ENCODE measurements at regions not wholly inside any gene's neighbourhood (a gene's known extent, or its start where the extent isn't known, plus 50 kb on each side); places are given as distances from the start of the nearest gene placed in this dataset.

GRCh38 chr13:73273276-73273675 lies 214.5 kb downstream of the KLF5 start:
- no peak for DNase-seq

GRCh38 chr13:73272831-73273230 lies 214.0 kb downstream of the KLF5 start:
- no peak for DNase-seq

GRCh38 chr13:73268306-73268705 lies 209.5 kb downstream of the KLF5 start:
- no peak for DNase-seq

DNA sequence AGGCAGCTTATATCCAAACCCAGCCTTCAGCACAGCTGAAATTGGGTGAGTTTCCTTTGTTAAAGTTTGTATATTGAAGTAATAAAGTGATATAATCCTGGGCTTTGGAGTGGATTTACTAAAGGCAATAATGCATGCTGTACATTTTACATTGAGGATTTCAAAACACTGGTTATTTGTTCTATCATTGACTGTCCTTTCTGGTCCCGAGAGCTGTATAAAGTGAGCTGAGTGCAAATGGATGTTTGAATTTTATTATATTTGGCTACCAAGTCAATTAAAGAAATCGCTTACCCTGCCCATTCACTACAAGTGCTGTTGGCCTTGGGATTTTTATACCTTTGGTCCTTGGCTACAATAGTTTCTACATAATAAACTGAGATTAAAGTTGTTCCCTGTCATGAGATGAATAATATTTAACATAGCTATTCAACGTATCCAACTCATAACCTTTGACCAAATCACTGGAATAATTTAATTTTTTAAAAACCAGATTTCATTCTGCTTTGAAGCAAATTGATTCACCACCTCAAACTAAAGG lies 207.9 kb downstream of the KLF5 start:
- no peak for DNase-seq

DNA sequence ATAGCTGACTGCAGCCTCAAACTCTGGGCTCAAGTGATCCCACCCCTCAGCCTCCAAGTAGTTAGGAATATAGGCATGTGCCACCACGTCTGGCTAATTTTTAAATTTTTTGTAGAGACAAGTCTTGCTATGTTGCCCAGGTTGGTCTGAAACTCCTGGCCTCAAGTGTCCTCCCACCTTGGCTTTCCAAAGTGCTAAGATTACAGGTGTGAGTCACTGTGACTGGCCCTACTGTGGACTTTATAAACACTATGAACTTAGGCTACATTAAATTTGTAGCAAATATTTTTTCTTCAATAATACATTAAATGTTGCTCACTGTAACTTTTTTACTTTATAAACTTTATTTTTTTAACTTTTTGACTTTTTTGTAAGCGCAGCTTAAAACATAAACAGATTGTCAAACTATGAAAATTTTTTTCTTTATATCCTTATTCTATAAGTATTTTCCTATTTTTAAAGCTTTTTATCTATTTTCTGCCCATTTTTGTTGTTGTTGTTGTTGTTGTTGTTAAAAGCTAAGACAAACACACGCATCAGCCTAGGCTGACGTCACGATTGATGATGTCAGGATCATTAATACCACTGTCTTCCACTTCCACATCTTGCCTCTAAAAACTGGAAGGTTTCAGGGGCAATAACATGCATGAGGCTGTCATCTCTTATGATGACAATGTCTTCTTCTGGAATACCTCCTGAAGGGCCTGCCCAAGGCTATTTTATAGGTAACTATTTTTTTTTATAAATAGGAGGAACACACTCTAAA lies 204.2 kb downstream of the KLF5 start:
- DNase-seq: no peak

- DNase-seq: no peak
Measured at GRCh38 chr13:73261739-73262216, 203.0 kb downstream of the KLF5 start.

- DNase-seq: peak; percentile 0
Measured at GRCh38 chr13:73259061-73260017, 200.5 kb downstream of the KLF5 start.

DNA sequence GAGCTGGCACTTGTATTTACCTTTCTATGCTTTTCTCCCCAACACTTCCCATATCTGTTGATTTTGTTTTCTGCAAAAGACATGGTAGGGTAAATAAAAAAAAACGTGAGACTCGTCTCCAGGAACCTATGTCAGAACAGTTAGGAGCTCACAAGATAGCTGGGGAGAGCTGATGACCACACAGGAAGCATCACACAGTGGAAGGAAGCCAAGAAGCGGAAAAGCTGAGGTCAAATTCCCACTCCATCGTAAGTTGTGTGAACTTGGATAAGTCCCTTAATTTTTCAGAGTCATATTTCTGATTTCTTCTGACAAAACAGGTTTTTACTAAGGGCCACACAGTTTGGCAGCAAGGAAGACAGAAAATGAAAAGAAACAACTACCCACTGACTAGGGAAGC lies 199.6 kb downstream of the KLF5 start:
- DNase-seq: no peak

DNA sequence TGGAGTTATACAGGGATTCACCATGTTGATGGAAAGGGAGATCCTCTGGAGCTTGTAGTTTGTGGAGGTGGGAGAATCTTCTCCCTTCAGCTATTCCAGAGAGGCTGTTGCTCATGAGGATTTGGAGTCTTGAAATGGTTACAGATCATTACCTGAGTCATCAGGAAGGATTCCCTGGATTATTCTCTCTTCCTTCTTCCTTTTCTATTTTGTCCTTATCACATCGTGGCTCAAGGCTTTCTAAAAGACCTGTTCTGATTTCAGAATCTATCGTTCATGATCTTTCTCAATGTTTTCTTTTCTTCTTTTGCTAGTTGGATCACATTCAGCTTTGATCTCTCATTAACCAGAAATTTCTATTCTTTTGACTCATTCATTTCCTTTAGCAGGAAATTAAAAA lies 196.0 kb downstream of the KLF5 start:
- no peak for DNase-seq

- no peak for DNase-seq
Measured at GRCh38 chr13:73251626-73252265, 192.9 kb downstream of the KLF5 start.

DNA sequence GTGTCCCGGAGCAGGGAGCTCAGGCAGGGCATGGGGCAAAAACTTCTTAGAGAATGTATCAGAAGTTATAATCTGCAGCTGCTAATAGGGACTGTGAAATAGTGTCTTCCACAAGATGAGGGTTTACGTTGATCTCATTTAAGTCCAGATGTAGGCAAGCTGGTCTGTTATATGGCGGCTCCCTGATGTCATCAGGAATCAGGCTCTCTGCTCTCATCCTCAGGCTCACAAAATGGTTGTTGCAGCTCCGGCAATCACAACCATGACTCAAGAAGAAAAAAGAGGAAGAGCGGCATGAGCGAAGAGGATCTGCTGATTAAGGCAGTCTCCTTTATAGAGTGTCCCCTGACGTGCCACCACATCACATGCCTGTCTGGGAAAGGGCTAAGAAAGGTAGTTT lies 191.3 kb downstream of the KLF5 start:
- no peak for DNase-seq

DNA sequence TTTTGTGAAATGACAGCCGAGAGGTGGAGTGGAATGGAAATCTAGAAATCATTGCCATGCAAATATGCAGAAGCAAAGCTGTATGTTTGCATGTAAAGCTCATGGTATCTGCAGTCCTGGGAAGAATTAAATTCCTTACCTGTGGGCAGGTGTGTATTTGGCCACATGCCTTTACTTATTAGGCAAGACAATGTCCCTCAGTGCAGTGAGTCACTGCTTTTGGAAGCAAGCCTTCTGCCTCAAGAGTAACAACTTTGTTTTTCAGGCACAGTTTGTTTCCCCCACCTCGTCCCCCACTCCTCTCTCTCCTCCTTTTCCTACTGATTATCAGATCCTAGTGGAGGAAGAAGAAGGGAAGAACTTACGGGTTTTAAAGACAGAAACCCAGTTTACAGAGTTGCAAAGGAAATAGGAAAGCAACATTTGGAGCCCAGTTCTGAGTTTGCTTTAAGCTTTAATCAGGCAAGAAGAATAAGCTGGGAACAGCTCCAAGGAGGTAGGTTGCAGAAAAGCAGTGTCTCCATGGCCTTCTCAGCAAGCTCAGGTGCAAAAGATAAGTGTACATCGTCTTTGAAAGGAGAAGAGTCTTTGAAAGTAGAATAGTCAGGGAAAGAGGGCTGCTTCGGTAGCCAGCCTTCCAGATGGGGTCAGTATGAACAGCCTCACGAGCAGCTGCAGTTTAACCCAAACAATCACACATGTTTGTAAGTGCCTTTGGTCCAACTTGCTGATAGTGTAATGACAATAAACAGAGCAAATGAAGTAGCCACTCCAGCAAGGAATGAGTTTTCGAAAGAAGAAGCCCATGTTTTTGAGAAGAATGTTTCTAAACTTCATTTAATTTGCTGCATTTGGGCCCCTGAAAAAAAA lies 190.1 kb downstream of the KLF5 start:
- no peak for DNase-seq

DNA sequence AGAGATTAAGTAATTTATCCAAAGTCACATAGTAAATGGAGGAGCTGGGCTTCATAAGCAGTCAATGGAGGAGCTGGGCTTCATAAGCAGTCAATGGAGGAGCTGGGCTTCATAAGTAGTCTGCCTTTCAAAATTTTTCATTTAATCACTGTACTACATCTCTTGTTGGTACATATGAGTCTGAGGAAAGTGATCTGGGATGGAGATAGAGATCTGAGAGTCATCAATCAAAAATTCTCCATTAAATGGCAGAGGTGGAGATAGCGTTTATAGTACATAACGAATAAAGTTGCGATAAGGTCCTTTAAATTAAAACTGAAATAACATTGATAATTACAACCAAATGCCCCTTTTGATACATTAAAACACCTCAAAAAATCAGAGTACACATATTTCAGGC lies 189.3 kb downstream of the KLF5 start:
- no peak for DNase-seq

GRCh38 chr13:73245246-73245645 lies 186.4 kb downstream of the KLF5 start:
- no peak for DNase-seq

DNA sequence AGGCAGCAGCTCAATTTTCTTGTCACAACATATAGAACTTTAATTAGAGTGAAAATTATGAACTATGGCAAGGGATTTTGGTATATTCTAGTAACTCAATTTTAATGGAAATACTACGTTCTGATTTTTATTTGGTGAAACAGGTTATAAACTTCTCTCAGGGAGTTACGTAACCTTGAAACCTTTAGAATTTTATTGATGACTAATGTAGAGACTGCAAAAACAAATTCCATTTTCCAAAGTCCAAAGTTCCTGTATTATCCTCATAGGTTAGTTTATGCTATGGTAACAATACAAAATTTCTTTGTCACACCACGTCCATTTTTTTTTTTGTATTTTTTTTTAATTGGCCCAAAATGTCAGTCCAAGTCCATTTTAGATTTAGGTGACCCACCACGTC lies 185.7 kb downstream of the KLF5 start:
- DNase-seq: no peak

- no peak for DNase-seq
Measured at GRCh38 chr13:73242515-73243015, 183.8 kb downstream of the KLF5 start.

DNA sequence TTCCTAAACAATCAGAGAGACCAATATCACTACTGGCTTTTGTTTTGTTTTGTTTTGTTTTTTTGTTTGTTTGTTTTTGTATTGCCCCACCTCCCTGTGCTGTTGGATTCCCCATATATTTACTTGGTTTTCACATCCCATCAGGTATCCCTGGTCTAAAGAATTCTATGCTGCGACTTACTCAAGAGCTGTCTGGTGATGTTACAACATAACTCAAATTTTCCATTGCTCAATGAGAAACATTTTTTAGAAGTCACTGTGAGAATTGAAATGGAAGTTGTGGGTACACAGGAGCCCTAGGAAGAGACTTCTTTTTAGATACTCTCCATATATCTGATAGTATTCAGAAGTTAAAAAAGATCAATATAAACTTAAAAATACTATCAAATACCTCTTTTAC lies 181.4 kb downstream of the KLF5 start:
- no peak for DNase-seq

DNA sequence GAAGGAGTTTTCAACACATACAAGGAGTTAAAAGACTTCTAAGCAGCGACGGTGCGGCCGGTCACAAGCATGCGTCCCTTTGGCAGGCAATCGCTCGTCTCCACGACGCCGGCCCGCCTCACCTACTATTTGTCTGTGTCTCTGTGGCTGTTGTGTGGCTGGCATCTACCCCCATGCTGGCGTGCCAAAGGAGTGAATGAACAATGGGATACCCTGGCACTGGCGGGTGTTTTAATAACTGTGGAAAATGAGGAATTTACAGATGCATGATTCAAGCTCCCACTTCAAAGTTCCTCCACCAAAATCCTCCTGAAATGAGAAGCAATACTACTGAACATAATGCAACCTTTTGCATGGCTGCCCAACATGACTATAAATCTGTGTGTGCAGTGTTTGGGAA lies 176.6 kb downstream of the KLF5 start:
- no peak for DNase-seq

GRCh38 chr13:73231471-73231870 lies 172.7 kb downstream of the KLF5 start:
- no peak for DNase-seq

DNA sequence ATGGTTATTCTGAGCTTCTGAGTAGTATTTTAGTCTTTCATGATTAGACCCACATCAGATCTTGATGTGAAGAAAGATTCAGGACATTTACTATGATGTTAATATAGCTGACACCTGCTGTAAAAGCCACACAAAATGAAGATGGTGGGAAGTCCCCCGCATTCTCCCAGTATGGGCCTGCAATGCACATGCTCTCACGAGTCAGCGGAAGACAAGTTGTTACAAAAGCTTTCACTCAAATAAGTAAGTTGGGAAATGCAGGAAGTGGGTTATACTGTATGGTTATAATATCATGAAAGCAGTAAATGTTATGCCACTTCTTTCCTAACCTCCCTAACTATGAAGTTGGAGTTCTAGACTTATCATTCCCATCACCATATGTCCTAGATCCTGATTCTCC lies 171.9 kb downstream of the KLF5 start:
- DNase-seq: no peak

DNA sequence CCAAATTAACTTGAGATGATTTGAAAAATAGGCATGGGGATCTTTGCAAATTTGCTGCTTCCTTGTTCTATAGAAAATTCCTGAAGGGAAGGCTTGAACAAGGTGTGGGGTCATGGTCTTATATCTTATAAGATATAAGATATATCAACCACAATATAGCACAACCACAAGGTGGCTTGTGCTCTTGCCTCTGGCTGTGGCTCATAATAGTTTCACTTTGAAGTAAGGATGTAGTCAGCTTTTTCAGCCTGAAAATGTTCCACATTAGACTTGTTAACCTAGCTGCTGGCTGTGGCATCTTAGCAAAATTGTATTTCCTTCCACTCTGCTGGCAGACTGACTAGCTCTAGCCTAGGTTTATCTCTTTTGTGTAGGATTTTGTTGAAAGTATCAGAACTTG lies 169.7 kb downstream of the KLF5 start:
- no peak for DNase-seq

GRCh38 chr13:73225990-73226389 lies 167.2 kb downstream of the KLF5 start:
- no peak for DNase-seq

Data from NCI-H2227 treated with DMSO at 0.1 percent for 48 hours (cell line).